Astrocyte of the cerebellum (primary cell): ENCODE measurements at regions not wholly inside any gene's neighbourhood (a gene's known extent, or its start where the extent isn't known, plus 50 kb on each side); places are given as distances from the start of the nearest gene placed in this dataset.

Experiments used
- DNase-seq: peaks from one replicate; pipeline ENCODE4 v3.0.0-alpha.2; 2011; ENCODE audit warnings: low read depth
- H3K4me3 ChIP-seq: 2 replicates; pipeline ENCODE4 v1.5.1; 2011; ENCODE audit warnings: mild to moderate bottlenecking, low read depth, low read length, moderate library complexity
- in situ Hi-C: cut with HindIII; loops from 2 replicates; pipeline ENCODE4 v1.10.0; 2017; ENCODE audit warnings: low sequenced_read_pairs
- TF ChIP-seq, protein P1 (sequence below): IDR thresholded peaks from 2 replicates; pipeline ENCODE4 v1.5.1; 2012; ENCODE audit warnings: low read length, low read depth, moderate library complexity, mild to moderate bottlenecking; ENCODE audit errors: missing control alignments

DNA sequence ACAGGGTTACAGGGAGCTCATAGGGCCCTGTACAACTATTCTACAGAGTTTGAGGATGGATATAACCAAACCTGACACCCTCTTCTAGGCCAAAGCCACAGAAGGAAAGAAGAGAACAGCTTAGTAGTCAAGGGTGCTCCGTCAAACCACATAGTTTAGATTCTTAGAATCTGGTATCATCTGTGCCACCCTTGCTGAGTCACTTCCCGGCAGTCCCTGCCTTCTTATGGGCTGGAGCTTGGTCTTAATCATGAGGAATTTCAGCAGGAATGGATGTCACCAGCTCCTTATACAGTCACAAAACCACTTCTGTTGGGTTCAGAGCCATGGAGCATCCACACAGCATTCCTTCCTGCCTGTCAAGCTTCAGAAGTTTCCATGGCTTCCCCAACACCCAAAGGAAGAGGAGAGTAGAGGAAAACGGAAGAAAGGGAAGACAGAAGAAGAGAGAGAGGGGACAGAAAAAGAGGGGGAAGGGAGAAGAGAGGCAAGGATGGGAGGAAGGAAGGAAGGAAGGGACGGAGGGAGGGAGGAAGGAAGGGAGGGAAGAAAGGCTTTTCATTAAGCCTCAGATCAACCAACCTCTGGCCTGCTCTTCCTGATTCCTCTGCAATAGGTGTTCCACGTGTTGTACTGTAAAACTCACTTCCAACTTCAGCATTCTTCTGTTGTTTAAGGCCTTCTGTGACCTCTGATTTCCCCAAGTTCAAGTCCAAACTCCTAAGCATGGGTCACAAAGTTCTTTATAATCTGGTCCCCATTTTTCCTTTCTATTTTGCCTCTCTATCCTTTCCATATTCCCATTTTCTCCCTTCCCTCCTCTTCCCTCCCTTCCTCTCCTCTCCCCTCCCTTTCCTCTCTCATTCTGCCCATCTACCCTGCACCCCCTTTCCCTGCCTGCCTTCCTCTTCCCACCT is 246.1 kb upstream of the TNP1 start:
- in situ Hi-C loops = no loop called here
- TF ChIP-seq, protein P1, sequence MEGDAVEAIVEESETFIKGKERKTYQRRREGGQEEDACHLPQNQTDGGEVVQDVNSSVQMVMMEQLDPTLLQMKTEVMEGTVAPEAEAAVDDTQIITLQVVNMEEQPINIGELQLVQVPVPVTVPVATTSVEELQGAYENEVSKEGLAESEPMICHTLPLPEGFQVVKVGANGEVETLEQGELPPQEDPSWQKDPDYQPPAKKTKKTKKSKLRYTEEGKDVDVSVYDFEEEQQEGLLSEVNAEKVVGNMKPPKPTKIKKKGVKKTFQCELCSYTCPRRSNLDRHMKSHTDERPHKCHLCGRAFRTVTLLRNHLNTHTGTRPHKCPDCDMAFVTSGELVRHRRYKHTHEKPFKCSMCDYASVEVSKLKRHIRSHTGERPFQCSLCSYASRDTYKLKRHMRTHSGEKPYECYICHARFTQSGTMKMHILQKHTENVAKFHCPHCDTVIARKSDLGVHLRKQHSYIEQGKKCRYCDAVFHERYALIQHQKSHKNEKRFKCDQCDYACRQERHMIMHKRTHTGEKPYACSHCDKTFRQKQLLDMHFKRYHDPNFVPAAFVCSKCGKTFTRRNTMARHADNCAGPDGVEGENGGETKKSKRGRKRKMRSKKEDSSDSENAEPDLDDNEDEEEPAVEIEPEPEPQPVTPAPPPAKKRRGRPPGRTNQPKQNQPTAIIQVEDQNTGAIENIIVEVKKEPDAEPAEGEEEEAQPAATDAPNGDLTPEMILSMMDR = no peak
- H3K4me3 ChIP-seq = no peak overlapping the region
- DNase-seq = peak; percentile 36

DNA sequence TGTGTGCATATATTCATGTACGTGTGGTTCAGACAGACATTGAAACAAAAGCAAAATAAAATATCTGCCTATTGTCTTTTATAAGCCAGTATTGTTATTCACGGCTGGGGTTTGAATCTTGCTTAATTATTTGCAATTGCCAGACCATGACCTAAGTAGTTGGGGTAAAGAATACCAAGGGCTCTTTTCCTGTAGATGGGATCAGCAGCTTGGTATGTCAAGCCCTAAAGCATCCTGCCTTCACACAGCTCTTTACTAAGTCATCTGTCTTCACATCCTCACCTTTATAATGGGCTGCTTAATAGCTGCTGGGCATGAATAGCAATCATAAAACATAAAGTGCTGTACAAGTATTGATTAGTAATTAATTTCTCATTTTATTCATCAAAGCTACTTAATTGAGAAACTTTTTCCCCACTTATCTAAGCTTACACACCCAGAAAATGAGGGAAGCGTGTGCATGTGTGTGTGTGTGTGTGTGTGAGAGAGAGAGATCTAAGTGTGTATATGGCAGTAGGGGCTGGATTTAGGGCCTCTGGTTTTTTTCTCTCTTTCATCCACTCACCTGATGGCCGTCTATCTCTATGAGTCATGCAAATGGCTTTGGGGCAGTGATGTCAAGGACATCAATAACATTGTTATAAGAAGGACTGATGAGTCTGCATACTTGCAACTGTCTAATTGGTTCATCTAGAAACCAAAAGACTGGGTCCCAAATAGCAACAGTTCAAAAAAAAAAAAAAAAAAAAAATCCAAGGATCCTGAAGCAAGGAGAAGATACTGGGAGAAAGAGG is 244.1 kb upstream of the TNP1 start:
- H3K4me3 ChIP-seq = no peak overlapping the region
- in situ Hi-C loops = no loop called here
- DNase-seq = no peak
- TF ChIP-seq, protein P1 = no peak

DNA sequence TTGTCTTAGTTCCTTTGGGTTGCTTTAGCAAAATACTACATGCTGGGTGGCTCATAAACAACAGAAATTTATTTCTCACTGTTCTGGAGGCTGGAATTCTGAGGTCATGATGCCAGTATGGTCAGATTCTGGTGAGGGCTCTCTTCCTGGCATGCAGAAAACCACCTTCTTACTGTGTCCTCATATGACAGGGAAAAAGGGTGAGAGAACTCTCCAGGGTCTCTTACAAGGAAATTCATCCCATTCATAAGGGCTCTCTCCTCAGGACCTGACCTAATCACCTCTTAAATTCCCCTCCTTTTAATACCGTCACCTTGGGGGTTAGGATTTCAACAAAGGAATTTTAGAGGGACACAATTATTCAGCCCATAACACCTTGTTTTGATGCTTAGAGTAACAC is 243.1 kb upstream of the TNP1 start:
- in situ Hi-C loops = no loop called here
- H3K4me3 ChIP-seq = no peak overlapping the region
- no peak for DNase-seq
- TF ChIP-seq, protein P1 = no peak

- no peak overlapping the region for H3K4me3 ChIP-seq
- TF ChIP-seq, protein P1 = no peak
- in situ Hi-C loops = no loop called here
- no peak for DNase-seq
These were observed 242.1 kb upstream of the TNP1 start for GRCh38 chr2:217101972-217102371.

DNA sequence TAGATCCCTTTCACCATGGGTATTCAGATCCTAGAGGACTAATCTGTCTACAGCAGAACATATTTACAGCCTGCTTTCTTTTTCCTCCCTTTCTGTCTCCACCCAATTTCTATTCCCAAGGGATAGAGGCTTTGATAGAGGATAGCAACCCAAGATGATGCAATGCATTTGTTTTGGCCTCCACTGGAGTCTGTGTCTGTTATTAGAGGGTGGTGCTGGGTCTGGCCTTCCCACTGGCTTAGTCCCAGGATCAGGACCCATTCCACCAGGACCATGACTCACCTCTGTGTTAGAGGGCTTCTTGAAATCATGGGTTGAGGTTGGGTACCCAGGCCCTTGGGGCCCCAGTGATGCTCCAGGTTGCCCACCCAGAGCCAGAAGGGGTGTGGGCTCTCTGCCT is 239.7 kb upstream of the TNP1 start:
- in situ Hi-C loops = no loop called here
- DNase-seq = no peak
- H3K4me3 ChIP-seq = no peak overlapping the region
- TF ChIP-seq, protein P1 = no peak

DNA sequence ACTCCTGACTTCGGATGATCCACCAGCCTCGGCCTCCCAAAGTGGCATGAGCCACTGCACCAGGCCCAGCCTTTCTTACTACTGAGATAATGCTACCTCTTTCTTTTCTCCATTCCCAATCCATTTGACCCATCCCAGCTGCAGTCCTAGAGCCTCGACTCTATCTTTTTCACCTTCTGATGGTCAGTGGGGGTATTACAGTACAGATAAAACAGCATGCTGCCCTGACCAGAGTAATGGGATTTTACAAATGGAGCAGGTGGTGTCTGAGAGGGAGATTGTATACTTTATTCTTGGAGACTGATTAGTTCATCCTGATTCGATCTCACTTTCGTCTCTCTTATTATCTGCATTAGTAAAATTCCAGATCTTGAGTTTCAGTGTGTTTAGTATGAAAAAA is 238.6 kb upstream of the TNP1 start:
- TF ChIP-seq, protein P1 = no peak
- no peak overlapping the region for H3K4me3 ChIP-seq
- DNase-seq = no peak
- in situ Hi-C loops = no loop called here
